Muscle layer of duodenum (tissue), 2 donors: ENCODE measurements at regions not wholly inside any gene's neighbourhood (a gene's known extent, or its start where the extent isn't known, plus 50 kb on each side); places are given as distances from the start of the nearest gene placed in this dataset.
"Not testable (repeated sequence)": the region's sequence is repeated elsewhere in the genome, so short reads cannot be mapped to it uniquely, and the experiment has no call there.

Experiments used
- H3K27ac ChIP-seq: one replicate; pipeline ENCODE4 v1.7.0; 2013; ENCODE audit warnings: mild to moderate bottlenecking, low read length
- H3K27me3 ChIP-seq: one replicate; pipeline ENCODE4 v1.7.0; 2013; ENCODE audit warnings: low read depth, mild to moderate bottlenecking, control low read depth, low read length
- H3K36me3 ChIP-seq, 2 donors: one replicate each; pipeline ENCODE4 v1.7.0; 2013; ENCODE audit warnings: low read length in 2 of 2, control low read depth in 1 of 2, mild to moderate bottlenecking in 1 of 2; ENCODE audit not compliant: insufficient read depth in 2 of 2, control insufficient read depth in 1 of 2
- H3K4me1 ChIP-seq, 2 donors: one replicate each; pipeline ENCODE4 v1.7.0; 2013; ENCODE audit warnings: low read length in 2 of 2, mild to moderate bottlenecking in 2 of 2, control low read depth in 1 of 2, moderate library complexity in 1 of 2; ENCODE audit not compliant: insufficient read depth in 2 of 2, control insufficient read depth in 1 of 2
- H3K4me3 ChIP-seq, 2 donors: one replicate each; pipeline ENCODE4 v1.7.0; 2013; ENCODE audit warnings: low read length in 2 of 2, low read depth in 1 of 2, mild to moderate bottlenecking in 1 of 2
- H3K9me3 ChIP-seq, 2 donors: one replicate each; pipeline ENCODE4 v1.7.0; 2013; ENCODE audit warnings: low read length in 2 of 2, control low read depth in 1 of 2, mild to moderate bottlenecking in 1 of 2; ENCODE audit not compliant: control insufficient read depth in 1 of 2
- donor health status: healthy.

GRCh38 chrX:13159886-13160285 is 115.5 kb upstream of the FAM9C start:
- Histone ChIP-seq H3K27ac (no peak overlapping the region), H3K27me3 (no peaks in the 10 kb centered on the region), H3K36me3 (no peaks in the 10 kb centered on the region), H3K4me1 (peaks cover 0 to 9% of the 10 kb centered on the region in 2 donors), H3K4me3 (no peak overlapping the region), H3K9me3 (no peaks in the 10 kb centered on the region)

GRCh38 chrX:13158911-13159310 is 114.5 kb upstream of the FAM9C start:
- peaks cover 0 to 9% of the 10 kb centered on the region in 2 donors for H3K4me1 ChIP-seq
- H3K36me3 ChIP-seq = no peaks in the 10 kb centered on the region
- no peaks in the 10 kb centered on the region for H3K9me3 ChIP-seq
- H3K4me3 ChIP-seq = no peak overlapping the region
- no peak overlapping the region for H3K27ac ChIP-seq
- H3K27me3 ChIP-seq = no peaks in the 10 kb centered on the region

GRCh38 chrX:13155550-13155949 is 111.1 kb upstream of the FAM9C start:
- H3K36me3 ChIP-seq, H3K9me3 ChIP-seq, H3K4me3 ChIP-seq, H3K27ac ChIP-seq, H3K27me3 ChIP-seq: not testable (repeated sequence)
- peaks cover 5 to 13% of the 10 kb centered on the region in 2 donors for H3K4me1 ChIP-seq

- Histone ChIP-seq H3K4me1 (peaks cover 0 to 13% of the 10 kb centered on the region in 2 donors), H3K27me3 (no peaks in the 10 kb centered on the region), H3K4me3 (no peak overlapping the region), H3K9me3 (no peaks in the 10 kb centered on the region), H3K27ac (no peak overlapping the region), H3K36me3 (no peaks in the 10 kb centered on the region)
These were observed 109.4 kb upstream of the FAM9C start for GRCh38 chrX:13153796-13154195.

DNA sequence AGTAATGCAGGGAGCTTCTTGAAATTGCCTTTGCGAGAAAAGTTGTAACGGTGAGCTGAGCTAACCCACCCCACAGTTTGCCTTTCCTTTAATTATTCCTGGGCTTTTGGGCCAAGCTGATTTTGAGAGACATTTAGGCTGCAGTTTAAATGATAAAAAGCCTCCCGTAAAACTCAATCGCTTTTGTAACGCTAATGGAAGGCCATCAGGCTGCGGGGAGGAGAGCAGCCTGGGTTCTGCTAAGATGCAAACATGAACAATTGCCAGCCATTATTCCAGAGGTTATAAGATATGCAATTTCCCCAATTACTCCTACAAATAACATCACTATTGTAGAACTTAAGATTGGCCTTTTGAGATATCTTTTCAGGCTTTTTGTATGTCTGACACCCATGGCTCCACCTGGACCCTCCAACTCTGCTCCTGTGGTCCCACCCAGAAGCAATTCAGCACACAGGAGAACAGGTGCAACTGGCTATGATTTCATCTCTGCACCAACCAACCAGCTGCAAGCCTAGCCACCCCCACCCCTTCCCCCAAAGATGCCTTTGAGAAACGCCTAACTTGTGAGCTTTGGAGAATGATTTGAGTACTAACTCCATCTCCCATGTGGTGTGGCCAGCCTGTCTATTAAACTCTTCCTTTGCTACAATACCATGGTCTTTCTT is 108.2 kb upstream of the FAM9C start:
- H3K9me3 ChIP-seq = no peaks in the 10 kb centered on the region
- no peak overlapping the region for H3K4me3 ChIP-seq
- H3K36me3 ChIP-seq = no peaks in the 10 kb centered on the region
- peaks cover 0 to 18% of the 10 kb centered on the region in 2 donors for H3K4me1 ChIP-seq
- peak overlapping the region; percentile 61 for H3K27ac ChIP-seq
- H3K27me3 ChIP-seq = no peaks in the 10 kb centered on the region

- Histone ChIP-seq H3K27me3 (no peaks in the 10 kb centered on the region), H3K36me3 (no peaks in the 10 kb centered on the region), H3K27ac (peak overlapping the region; percentile 61), H3K9me3 (no peaks in the 10 kb centered on the region), H3K4me1 (peaks cover 0 to 18% of the 10 kb centered on the region in 2 donors), H3K4me3 (peak overlapping the region in 1 of 2 donors; percentile 35)
These were observed 107.6 kb upstream of the FAM9C start for GRCh38 chrX:13151828-13152517.

GRCh38 chrX:13149702-13150350 is 105.4 kb upstream of the FAM9C start:
- no peak overlapping the region for H3K4me3 ChIP-seq
- no peaks in the 10 kb centered on the region for H3K27me3 ChIP-seq
- H3K4me1 ChIP-seq = peaks cover 0 to 18% of the 10 kb centered on the region in 2 donors
- H3K9me3 ChIP-seq = no peaks in the 10 kb centered on the region
- H3K27ac ChIP-seq = no peak overlapping the region
- no peaks in the 10 kb centered on the region for H3K36me3 ChIP-seq

GRCh38 chrX:13147733-13148132 is 103.3 kb upstream of the FAM9C start:
- no peak overlapping the region for H3K27ac ChIP-seq
- H3K27me3 ChIP-seq = no peaks in the 10 kb centered on the region
- H3K9me3 ChIP-seq = no peaks in the 10 kb centered on the region
- no peak overlapping the region for H3K4me3 ChIP-seq
- no peaks in the 10 kb centered on the region for H3K36me3 ChIP-seq
- peaks cover 0 to 12% of the 10 kb centered on the region in 2 donors for H3K4me1 ChIP-seq

GRCh38 chrX:13147147-13147546 is 102.7 kb upstream of the FAM9C start:
- Histone ChIP-seq H3K27ac (no peak overlapping the region), H3K36me3 (no peaks in the 10 kb centered on the region), H3K4me1 (peaks cover 0 to 9% of the 10 kb centered on the region in 2 donors), H3K9me3 (no peaks in the 10 kb centered on the region), H3K27me3 (no peaks in the 10 kb centered on the region), H3K4me3 (no peak overlapping the region)

DNA sequence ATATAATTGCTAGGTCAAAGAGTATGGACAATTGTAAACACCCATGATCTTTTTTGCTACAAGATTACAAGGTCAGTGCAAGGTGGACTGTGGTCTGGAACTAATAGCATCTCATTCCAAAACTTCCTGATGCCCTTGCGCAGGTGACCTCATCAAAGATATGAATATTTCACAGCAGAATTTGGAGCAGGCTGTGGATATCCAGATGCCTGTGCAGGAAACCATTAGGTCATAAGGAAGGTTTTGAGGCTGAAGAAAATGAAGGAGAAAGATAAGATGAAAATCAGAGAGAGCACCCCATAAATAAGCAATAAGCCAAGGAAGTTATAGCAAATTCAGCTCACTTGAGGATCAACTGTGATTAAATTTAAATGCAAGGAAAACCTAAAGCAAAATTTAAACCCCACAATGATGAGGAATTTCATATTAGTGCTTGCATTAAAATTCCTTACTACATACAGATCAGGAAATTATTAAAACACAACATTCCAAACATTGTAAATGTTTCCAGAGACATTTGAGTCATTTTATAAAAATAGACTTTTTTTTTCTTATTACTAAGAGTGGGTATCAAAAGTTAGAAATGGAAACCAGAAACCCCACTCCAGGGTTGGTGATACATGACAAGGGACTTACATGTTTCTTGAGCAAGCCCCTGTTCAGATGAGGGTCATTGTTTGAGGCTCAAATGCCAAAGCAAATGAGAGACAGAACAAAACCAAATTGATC is 100.7 kb upstream of the FAM9C start:
- Histone ChIP-seq H3K27ac (no peak overlapping the region), H3K4me3 (no peak overlapping the region)

GRCh38 chrX:13142891-13143290 is 98.5 kb upstream of the FAM9C start:
- no peak overlapping the region for H3K4me3 ChIP-seq
- H3K36me3 ChIP-seq = no peaks in the 10 kb centered on the region
- no peaks in the 10 kb centered on the region for H3K9me3 ChIP-seq
- no peaks in the 10 kb centered on the region for H3K27me3 ChIP-seq
- no peaks in the 10 kb centered on the region for H3K4me1 ChIP-seq
- no peak overlapping the region for H3K27ac ChIP-seq

More for the DNA sequence above, 100.7 kb upstream of the FAM9C start:
- H3K36me3 ChIP-seq = no peaks in the 10 kb centered on the region
- H3K27me3 ChIP-seq = no peaks in the 10 kb centered on the region
- no peaks in the 10 kb centered on the region for H3K9me3 ChIP-seq
- H3K4me1 ChIP-seq = peaks cover 0 to 5% of the 10 kb centered on the region in 2 donors
